ENCODE measurements at regions not wholly inside any gene's neighbourhood (a gene's known extent, or its start where the extent isn't known, plus 50 kb on each side); places are given as distances from the start of the nearest gene placed in this dataset.

DNA sequence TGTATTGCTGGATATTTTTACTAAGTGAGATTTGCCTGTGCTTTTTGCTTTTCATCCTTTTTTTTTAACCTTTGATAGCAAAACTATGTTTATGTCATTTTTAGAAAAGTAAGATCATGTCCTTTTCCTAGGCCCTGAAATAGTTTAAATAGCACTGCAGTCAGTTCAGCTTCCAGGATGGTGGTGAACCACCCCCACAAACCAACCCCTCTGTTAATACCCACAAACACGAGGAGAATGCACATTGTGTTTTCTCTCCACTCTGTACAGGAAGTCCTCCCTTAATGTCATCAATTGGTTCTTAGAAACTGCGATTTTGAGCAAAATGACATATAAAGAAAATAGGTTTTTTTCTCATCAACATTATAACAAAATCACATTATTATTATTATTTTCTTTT, 117.7 kb upstream of the DSCAM start:
- FAIRE-seq (no peak), ATAC-seq (no peak), DNase-seq (ENCODE audit: low spot score) (no peak)
- Histone ChIP-seq H3K4me3 (replicated peaks in 1 of 3; ENCODE audit: insufficient read depth in 1 of 3, low read depth in 2 of 3, low read length in 3 of 3) (no peak overlapping the region), H4K20me1 (ENCODE audit: insufficient read depth, low read length) (no peaks in the 10 kb centered on the region), H3K27me3 (ENCODE audit: control insufficient read depth in 1 of 2, insufficient read depth in 2 of 2, low read length in 2 of 2) (no peaks in the 10 kb centered on the region), H2AFZ (ENCODE audit: low read length) (no peak overlapping the region), H3K9ac (ENCODE audit: insufficient read depth, low read depth, low read length) (no peak overlapping the region), H3K9me3 (ENCODE audit: low read length) (peaks cover 55% of the 10 kb centered on the region), H3K36me3 (replicated peaks in 1 of 2; ENCODE audit: control insufficient read depth in 1 of 2, insufficient read depth in 2 of 2, low read length in 2 of 2) (no peaks in the 10 kb centered on the region), H3K4me2 (ENCODE audit: low read depth, low read length) (no peak overlapping the region), H3K4me1 (ENCODE audit: insufficient read depth, low read length) (no peaks in the 10 kb centered on the region), H3K79me2 (ENCODE audit: insufficient read depth, low read length) (no peaks in the 10 kb centered on the region), H3K27ac (ENCODE audit: extremely low read length, insufficient read depth, low read length) (no peak overlapping the region)
- ChIA-PET CTCF (ENCODE audit: low intra/inter-chr PET ratio, low total read pairs) (no interaction called here), POLR2A (no interaction called here)
- intact Hi-C loops (cut with micrococcal nuclease; ENCODE audit: unreplicated experiment) (no loop called here), in situ Hi-C loops (cut with HindIII; ENCODE audit: extremely low pct_ligation_motif_present, low pct_unique_long_range_greater_than_20kb) (no loop called here)
- no TSS peak for BruUV-seq (replicated peaks)
- 2% methylated on average over 2 of the region's 2 CpGs for WGBS (ENCODE audit: low lambda C conversion rate)
- TF ChIP-seq NR3C1 (CRISPR knock-in tag; IDR thresholded peaks at IDR 0.05) (no peak), TCF7L2 (IDR thresholded peaks at IDR 0.05; ENCODE audit: low read depth, low read length) (no peak), HOXA3 (CRISPR knock-in tag; IDR thresholded peaks at IDR 0.05) (no peak), BRCA1 (CRISPR knock-in tag; IDR thresholded peaks at IDR 0.05) (no peak), SMARCC2 (IDR thresholded peaks at IDR 0.05) (no peak), REL (CRISPR knock-in tag; conservative IDR thresholded peaks at IDR 0.05) (no peak), TMF1 (CRISPR knock-in tag; IDR thresholded peaks at IDR 0.05; ENCODE audit: low read depth) (no peak), TFDP1 (CRISPR knock-in tag; IDR thresholded peaks at IDR 0.05; ENCODE audit: borderline replicate concordance) (no peak), MAF1 (CRISPR knock-in tag; IDR thresholded peaks at IDR 0.05; ENCODE audit: borderline replicate concordance) (no peak), NR2F2 (IDR thresholded peaks at IDR 0.05; ENCODE audit: borderline replicate concordance, low read depth) (no peak), ZSCAN30 (CRISPR knock-in tag; IDR thresholded peaks at IDR 0.05) (no peak), ZBTB7B (CRISPR knock-in tag; IDR thresholded peaks at IDR 0.05) (no peak)
- TF ChIP-seq, protein P1, sequence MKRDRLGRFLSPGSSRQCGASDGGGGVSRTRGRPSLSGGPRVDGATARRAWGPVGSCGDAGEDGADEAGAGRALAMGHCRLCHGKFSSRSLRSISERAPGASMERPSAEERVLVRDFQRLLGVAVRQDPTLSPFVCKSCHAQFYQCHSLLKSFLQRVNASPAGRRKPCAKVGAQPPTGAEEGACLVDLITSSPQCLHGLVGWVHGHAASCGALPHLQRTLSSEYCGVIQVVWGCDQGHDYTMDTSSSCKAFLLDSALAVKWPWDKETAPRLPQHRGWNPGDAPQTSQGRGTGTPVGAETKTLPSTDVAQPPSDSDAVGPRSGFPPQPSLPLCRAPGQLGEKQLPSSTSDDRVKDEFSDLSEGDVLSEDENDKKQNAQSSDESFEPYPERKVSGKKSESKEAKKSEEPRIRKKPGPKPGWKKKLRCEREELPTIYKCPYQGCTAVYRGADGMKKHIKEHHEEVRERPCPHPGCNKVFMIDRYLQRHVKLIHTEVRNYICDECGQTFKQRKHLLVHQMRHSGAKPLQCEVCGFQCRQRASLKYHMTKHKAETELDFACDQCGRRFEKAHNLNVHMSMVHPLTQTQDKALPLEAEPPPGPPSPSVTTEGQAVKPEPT (CRISPR knock-in tag; IDR thresholded peaks at IDR 0.05; ENCODE audit: low read depth), result no peak

Measured in HepG2 (cell line).